ENCODE measurements at regions not wholly inside any gene's neighbourhood (a gene's known extent, or its start where the extent isn't known, plus 50 kb on each side); places are given as distances from the start of the nearest gene placed in this dataset.

DNA sequence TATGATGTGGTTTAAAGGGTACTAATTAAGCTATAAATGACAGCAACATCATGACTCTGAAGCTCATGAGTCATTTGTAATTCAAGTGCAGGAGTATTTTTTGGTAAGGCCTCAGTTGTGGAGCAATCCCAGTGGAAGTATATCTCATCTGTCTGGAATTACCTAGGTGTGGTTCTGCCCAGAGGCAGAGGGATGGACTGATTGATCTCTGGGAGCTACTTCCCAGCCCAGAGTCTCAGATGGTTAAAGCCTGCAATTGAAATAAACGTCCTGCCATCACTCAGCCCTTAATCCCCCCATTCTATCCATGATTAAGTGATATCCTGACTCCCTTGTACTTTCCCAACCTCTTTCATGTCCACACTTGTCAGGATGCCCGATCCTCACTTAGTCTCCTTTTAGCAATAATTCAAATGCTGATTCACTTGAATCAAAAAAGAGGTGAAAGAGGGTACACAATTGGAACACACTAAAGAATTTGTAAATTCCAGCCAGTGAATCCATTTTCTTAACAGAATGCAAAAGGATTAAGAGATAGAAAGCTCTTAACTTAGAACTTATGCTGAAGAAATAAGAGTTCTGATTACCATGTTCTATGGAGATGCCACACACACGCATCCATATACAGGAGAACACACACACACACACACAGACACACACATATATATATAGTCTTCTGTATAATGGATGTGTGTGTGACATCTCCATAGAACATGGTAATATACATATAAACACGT is 664.4 kb downstream of the NYAP2 start:
- DNase-seq (ENCODE audit: low read depth in 4 of 4, low spot score in 1 of 4) = no peak

DNA sequence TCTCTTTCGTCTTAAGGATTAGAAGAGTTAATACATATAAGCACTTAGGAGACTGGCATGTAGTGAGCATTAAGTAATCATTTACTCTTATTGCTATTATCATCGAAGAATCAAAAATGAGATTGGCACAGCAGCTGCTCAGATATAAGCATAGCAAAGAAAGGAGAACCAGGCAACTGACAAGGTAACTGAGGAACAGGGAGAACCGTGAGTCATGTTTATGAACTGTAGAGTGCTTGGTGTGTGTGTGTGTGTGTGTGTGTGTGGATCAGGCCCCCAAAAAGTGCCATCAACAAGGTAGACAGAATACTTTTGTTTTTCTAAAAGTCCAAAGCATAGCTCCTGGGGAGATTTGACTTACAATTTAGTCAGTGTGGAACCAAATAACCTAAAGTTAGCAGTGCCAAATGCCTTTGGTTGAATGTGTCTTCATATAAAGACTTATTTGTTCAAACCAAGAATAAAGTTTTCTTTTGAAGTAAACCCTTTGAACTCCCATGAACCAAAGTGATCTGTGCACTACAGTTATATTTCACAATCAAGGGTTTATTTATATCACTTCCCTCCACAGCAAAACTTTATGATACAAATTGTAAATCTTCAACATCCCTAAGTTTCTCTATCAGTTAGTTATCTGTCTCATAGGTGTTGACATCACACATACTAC is 660.6 kb downstream of the NYAP2 start:
- DNase-seq (ENCODE audit: low read depth in 4 of 4, low spot score in 1 of 4) = no peak

DNA sequence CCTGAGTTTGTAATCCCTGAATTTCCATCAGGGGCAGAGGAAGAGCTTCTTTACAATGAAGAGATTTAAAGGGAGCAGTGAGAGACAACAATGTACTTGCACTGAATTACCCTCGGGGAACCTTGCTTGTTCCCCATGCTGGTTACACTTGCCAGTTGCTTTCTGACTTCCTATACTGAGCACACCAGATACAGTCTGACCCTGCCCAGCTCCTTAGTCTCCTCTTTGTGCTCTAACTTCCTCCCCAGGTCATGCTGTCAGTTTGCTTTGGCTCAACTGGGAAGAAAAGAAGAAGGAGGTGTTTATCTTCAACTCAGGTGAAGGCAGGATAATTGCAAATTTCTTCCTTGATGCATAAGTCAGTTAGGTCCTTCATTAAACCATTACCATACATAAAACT is 658.4 kb downstream of the NYAP2 start:
- DNase-seq (ENCODE audit: low read depth in 4 of 4, low spot score in 1 of 4) = no peak

DNA sequence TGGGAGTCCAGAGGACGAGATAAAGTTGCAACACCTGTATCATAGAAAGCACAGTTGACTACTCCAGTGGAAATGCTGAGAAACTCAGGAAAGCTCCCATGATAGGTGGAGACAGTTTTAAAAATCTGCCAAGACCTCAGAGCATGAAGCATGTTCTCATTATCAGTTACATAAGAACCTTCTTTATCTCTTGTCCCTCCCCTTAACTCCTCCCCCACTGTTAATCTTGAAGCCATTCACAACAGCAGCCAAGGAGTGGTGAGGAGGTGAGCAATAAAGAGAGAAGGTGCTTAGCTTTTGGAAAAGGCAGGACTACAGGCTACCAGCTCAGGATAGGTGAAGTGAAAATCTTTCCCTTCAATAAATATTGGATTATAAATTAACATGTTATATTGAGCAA is 657.9 kb downstream of the NYAP2 start:
- DNase-seq (ENCODE audit: low read depth in 4 of 4, low spot score in 1 of 4) = no peak

- DNase-seq (ENCODE audit: low read depth in 4 of 4, low spot score in 1 of 4) = no peak
Measured at GRCh38 chr2:226052772-226053416, 653.4 kb downstream of the NYAP2 start.

GRCh38 chr2:226050822-226051221 is 651.3 kb downstream of the NYAP2 start:
- no peak for DNase-seq (ENCODE audit: low read depth in 4 of 4, low spot score in 1 of 4)

DNA sequence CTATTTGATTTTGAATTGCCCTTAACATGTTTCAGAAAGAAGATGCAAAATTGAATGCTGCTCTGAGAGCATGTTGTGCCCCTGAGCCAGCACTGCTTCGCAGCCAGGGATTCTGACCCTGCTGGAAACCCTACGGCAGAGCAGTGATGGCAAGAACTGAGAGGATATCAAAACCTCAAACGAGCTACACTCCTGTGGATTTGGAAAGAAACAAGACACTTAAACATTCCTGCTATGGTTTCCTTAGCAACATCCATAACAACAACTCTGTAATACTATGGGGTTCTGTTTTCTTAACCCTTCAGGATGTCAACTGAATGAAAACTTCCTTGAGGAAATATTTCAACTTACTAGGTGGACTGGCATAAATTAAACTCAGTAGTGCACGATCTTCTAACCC is 649.1 kb downstream of the NYAP2 start:
- no peak for DNase-seq (ENCODE audit: low read depth in 4 of 4, low spot score in 1 of 4)

GRCh38 chr2:226045080-226045479 is 645.6 kb downstream of the NYAP2 start:
- no peak for DNase-seq (ENCODE audit: low read depth in 4 of 4, low spot score in 1 of 4)

GRCh38 chr2:226040344-226040900 is 640.9 kb downstream of the NYAP2 start:
- no peak for DNase-seq (ENCODE audit: low read depth in 4 of 4, low spot score in 1 of 4)

GRCh38 chr2:226037526-226037925 is 638.0 kb downstream of the NYAP2 start:
- DNase-seq (ENCODE audit: low read depth in 4 of 4, low spot score in 1 of 4) = no peak

- DNase-seq (ENCODE audit: low read depth in 4 of 4, low spot score in 1 of 4) = peak in 1 of 4 experiments; percentile 35
Measured at GRCh38 chr2:226031647-226032501, 632.4 kb downstream of the NYAP2 start.

- peak in 1 of 4 experiments; percentile 7 for DNase-seq (ENCODE audit: low read depth in 4 of 4, low spot score in 1 of 4)
Measured at GRCh38 chr2:226030788-226031646, 631.5 kb downstream of the NYAP2 start.

DNA sequence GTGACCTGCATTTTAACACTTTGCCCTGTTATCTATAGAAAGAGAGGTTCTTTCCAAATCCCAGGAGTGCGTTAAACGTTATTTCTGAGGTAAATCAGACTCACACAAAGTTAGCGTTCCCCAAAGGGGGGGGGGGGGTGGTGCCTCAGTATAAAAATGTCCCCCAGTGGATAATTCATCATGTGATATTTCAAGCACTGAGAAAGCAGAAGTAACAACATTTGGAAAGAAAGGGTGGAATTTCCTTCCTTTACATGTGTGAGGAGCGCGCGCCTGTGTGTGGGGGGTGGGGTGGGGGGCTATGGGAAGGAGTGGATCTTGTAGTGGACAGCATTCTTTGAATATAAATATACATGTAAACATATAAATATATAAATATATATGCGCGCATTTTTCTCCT is 630.9 kb downstream of the NYAP2 start:
- DNase-seq (ENCODE audit: low read depth in 4 of 4, low spot score in 1 of 4) = no peak

GRCh38 chr2:226023946-226024345 is 624.4 kb downstream of the NYAP2 start:
- DNase-seq (ENCODE audit: low read depth in 4 of 4, low spot score in 1 of 4) = no peak

DNA sequence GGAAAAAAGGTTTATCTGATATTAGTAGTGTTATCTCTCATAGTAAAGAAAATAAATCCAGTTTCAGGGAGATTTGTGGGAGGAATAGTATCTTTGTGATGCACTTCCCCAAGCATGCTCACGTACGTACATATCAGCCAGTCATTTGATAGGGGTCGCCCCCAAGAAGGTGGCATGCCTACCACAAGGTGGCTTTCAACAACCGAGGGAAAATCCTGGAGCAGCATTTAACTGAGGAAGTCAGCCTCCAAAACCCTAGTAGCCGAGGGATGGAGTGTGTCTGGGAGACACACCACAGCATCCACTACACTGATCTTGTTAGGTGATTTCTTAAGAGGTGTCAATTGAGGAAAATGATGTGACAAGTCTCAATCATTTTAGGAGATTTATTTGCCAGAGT is 623.9 kb downstream of the NYAP2 start:
- DNase-seq (ENCODE audit: low read depth in 4 of 4, low spot score in 1 of 4) = no peak

GRCh38 chr2:226020956-226021355 is 621.4 kb downstream of the NYAP2 start:
- no peak for DNase-seq (ENCODE audit: low read depth in 4 of 4, low spot score in 1 of 4)

DNA sequence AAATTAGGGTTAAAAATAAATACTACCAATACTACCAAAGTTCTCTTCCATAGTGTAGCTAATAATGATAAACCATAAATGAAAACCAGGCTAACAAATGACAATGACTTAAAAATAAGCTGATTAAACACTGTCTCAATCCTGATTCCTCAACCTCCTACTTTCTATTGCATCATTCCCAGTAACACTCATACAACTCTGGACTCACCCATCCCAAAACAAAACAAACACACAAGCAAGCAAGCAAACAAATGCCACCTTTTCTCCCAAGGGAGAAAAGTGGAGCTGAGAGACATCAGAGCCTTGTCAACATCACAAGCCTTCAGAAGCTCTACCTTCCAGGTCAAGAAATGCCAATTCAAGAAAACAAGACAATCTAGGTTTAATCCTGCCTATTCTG is 620.7 kb downstream of the NYAP2 start:
- DNase-seq (ENCODE audit: low read depth in 4 of 4, low spot score in 1 of 4) = no peak

DNA sequence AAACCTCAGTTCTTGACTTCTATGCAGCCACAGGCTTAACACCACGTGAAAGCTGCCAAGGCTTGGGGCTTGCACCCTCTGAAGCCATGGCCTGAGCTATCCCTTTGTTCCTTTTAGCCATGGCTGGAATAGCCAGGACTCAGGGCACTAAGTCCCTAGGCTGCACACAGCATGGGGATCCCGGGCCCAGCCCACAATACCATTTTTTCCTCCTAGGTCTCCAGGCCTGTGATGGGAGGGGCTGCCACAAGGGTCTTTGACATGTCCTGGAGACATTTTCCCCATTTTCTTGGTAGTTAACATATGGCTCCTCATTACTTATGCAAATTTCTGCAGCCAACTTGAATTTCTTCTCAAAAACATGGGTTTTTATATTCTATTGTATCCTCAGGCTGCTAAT is 619.1 kb downstream of the NYAP2 start:
- no peak for DNase-seq (ENCODE audit: low read depth in 4 of 4, low spot score in 1 of 4)

DNA sequence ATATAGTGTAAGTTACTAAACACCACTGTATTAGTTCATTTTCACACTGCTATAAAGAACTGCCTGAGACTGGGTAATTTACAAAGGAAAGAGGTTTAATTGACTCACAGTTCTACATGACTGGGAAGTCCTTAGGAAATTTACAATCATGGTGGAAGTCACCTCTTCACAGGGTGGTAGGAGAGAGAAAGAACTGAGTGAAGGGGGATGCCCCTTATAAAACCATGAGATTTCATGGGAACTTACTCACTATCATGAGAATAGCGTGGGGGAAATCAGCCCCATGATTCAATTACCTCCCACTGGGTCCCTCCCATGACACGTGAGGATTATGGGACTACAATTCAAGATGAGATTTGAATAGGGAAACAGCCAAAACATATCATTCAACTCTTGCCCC is 618.0 kb downstream of the NYAP2 start:
- no peak for DNase-seq (ENCODE audit: low read depth in 4 of 4, low spot score in 1 of 4)

DNA sequence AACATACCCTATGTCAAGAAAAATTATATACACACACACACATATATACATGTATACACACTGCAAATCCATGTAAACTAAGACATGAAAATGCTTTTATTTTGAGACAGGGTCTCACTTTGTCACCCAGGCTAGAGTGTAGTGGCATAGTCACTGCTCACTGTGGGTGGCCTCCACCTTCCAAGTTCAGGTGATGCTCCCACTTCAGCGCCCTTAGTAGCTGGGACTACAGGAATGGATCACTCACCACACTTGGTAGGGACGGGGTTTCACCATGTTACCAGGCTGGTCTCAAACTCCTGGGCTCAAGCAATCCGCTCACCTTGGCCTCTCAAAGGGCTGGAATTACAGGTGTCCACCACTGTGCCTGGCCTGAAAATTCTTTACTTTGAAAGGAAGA is 617.6 kb downstream of the NYAP2 start:
- DNase-seq (ENCODE audit: low read depth in 4 of 4, low spot score in 1 of 4) = no peak

Measured in stimulated activated CD4-positive, alpha-beta T cell treated with anti-CD3 and anti-CD28 coated beads, Interleukin-1b, Interleukin-23, amount 100 ng/mL, for 24 hours (primary cell).